ENCODE measurements at regions not wholly inside any gene's neighbourhood (a gene's known extent, or its start where the extent isn't known, plus 50 kb on each side); places are given as distances from the start of the nearest gene placed in this dataset.

DNA sequence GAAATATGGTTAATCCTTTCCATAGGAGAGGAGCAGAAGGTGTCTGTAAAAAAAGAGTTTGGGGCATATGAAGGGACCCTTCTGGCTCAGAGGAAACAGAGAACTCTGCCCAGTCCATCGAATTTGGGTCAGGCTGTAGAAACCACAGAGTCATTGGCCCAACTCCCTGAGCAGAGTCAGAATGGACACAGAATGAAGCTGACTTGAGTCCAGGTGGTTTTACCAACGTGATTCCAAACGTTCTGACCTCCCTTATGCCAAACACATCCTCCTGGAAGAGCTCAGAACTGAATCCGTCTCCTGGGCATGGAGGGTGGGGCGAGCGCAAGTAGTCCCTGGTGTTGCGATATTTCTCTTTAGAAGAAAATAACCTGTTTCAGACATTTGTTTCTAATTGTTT, 138.8 kb downstream of the DAD1 start:
- Histone ChIP-seq H3K4me3 (no peak overlapping the region), H3K9me3 (no peaks in the 10 kb centered on the region), H3K36me3 (no peaks in the 10 kb centered on the region), H3K27ac (no peak overlapping the region), H3K4me1 (no peaks in the 10 kb centered on the region), H3K27me3 (no peaks in the 10 kb centered on the region)
- intact Hi-C loops (cut with DNase I; ENCODE audit: low total_unique reads): no loop called here
- DNase-seq: no peak
- TF ChIP-seq POLR2AphosphoS5 (IDR thresholded peaks at IDR 0.05): no peak
- TF ChIP-seq, protein P1, sequence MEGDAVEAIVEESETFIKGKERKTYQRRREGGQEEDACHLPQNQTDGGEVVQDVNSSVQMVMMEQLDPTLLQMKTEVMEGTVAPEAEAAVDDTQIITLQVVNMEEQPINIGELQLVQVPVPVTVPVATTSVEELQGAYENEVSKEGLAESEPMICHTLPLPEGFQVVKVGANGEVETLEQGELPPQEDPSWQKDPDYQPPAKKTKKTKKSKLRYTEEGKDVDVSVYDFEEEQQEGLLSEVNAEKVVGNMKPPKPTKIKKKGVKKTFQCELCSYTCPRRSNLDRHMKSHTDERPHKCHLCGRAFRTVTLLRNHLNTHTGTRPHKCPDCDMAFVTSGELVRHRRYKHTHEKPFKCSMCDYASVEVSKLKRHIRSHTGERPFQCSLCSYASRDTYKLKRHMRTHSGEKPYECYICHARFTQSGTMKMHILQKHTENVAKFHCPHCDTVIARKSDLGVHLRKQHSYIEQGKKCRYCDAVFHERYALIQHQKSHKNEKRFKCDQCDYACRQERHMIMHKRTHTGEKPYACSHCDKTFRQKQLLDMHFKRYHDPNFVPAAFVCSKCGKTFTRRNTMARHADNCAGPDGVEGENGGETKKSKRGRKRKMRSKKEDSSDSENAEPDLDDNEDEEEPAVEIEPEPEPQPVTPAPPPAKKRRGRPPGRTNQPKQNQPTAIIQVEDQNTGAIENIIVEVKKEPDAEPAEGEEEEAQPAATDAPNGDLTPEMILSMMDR (IDR thresholded peaks at IDR 0.05): no peak
- TF ChIP-seq POLR2A (IDR thresholded peaks at IDR 0.05): no peak
- TF ChIP-seq EP300 (IDR thresholded peaks at IDR 0.05; ENCODE audit: low read depth): no peak
- in situ Hi-C loops (cut with MboI; ENCODE audit: low pct_ligation_motif_present in 1 of 4, low pct_unique_long_range_greater_than_20kb in 1 of 4, low sequenced_read_pairs in 3 of 4): loop anchor here in 2 of 4 donors (25.0 kb wide), 1 partner anchor 138 kb away; no protein-coding TSS in a partner anchor
- WGBS, 2 donors (ENCODE audit: low coverage in 1 of 2): 75 to 100% methylated on average over 3 to 7 of the region's 7 CpGs

DNA sequence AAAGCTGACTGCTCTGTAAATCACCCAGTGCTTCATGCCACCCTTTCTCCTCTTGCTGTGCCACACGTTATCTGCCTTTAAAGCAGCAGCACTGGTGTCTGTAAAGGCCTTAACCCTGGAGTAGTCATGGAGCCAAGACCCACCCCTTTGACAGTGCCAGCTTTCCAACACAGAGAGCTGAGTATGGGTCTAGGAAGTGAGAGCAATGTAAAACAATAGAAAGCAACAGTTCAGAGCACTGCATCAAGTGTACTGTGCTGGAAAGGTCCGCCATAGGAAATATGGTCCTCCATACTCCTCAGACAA, 139.5 kb downstream of the DAD1 start:
- Histone ChIP-seq H3K27ac (no peak overlapping the region), H3K27me3 (no peaks in the 10 kb centered on the region), H3K4me3 (no peak overlapping the region), H3K4me1 (no peaks in the 10 kb centered on the region), H3K36me3 (no peaks in the 10 kb centered on the region), H3K9me3 (no peaks in the 10 kb centered on the region)
- in situ Hi-C loops (cut with MboI; ENCODE audit: low pct_ligation_motif_present in 1 of 4, low pct_unique_long_range_greater_than_20kb in 1 of 4, low sequenced_read_pairs in 3 of 4): no loop called here
- 78 to 81% methylated on average over 1 to 2 of the region's 2 CpGs for WGBS, 2 donors (ENCODE audit: low coverage in 1 of 2)
- intact Hi-C loops (cut with DNase I; ENCODE audit: low total_unique reads): no loop called here
- no peak for DNase-seq
- no peak for TF ChIP-seq POLR2AphosphoS5 (IDR thresholded peaks at IDR 0.05)

DNA sequence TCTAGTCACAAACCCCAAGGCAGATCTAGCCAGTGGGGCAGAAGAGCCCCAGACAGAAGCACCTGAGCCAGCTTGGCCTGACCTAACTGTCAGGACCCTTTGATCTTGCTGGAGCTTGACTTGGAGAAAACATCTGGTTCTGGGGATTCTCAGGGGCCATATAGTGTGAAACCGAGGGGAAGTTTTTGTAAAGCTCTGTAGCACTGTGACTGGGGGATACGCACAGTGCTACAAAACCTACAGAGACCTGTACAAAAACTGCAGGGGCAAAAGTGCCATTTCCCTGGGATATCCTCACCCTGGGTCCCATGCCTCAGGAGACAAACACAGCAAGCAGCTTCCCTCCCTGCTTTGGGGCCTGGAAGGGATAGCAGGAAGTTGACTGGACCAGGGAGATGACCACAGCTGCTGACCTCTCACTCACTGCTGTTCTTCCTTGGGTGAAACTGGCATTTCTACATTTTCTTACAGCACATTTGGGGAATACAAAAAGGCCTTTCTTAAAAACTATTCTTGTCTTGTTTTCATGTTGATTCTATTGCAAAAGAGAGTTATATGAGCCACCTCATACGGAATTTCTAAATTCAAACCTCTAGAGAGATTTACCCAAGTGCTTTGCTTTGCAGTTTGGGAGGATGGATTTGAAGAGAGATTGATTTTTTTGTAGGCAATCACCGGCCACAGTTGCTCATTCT, 140.0 kb downstream of the DAD1 start:
- WGBS, 2 donors (ENCODE audit: low coverage in 1 of 2): 42 to 82% methylated on average over 2 to 4 of the region's 4 CpGs
- H3K27ac ChIP-seq: no peak overlapping the region

DNA sequence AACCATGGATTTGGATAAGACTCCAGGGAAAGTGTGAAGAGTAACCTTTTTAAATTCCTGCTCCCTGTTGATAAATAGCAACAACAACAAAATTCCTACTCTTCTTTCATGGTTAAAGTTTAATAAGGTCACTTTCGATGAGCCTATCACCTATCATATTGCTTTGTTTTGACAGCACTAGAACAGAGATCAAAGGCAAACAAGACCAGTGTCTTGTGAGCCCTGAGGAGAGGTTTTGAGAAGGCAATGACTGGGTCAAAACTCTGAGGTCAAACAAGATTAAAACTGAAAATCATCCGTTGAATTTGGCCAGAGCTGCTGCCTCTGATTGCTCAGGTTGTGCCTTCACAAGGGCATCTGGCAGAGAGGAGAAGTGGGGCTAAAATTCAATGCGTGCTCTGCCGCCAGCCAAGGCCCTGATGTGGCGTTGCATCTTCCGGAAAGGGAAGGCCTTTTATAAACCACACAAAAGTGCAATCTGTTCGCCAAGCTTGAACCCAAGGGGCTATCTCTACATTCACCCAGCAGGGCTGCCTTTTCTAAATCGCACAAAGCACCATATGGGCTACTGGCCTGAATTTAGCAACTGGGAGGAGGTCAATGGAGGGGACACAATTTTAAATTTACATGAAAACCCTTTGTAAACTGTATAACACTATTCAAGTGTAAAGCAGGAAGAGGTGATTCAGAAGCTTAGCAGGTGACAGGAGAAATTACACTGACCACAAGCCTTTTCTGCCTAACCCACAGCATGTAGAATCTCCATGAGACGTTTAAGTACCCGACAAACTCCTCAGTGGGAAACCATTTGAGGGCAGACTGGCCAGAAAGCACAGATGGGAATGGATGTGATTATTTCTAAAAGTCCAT, 140.8 kb downstream of the DAD1 start:
- intact Hi-C loops (cut with DNase I; ENCODE audit: low total_unique reads) (no loop called here), in situ Hi-C loops (cut with MboI; ENCODE audit: low pct_ligation_motif_present in 1 of 4, low pct_unique_long_range_greater_than_20kb in 1 of 4, low sequenced_read_pairs in 3 of 4) (no loop called here)
- Histone ChIP-seq H3K27ac (no peak overlapping the region), H3K9me3 (no peaks in the 10 kb centered on the region), H3K4me3 (no peak overlapping the region), H3K4me1 (no peaks in the 10 kb centered on the region), H3K36me3 (no peaks in the 10 kb centered on the region), H3K27me3 (no peaks in the 10 kb centered on the region)
- WGBS, 2 donors (ENCODE audit: low coverage in 1 of 2): 69 to 71% methylated on average over 4 to 10 of the region's 10 CpGs
- DNase-seq: no peak
- TF ChIP-seq EP300 (IDR thresholded peaks at IDR 0.05; ENCODE audit: low read depth): no peak
- TF ChIP-seq, protein P1 (IDR thresholded peaks at IDR 0.05): no peak
- TF ChIP-seq POLR2AphosphoS5 (IDR thresholded peaks at IDR 0.05): no peak
- TF ChIP-seq POLR2A (IDR thresholded peaks at IDR 0.05): no peak

More for the DNA sequence above, 140.0 kb downstream of the DAD1 start:
- in situ Hi-C loops (cut with MboI; ENCODE audit: low pct_ligation_motif_present in 1 of 4, low pct_unique_long_range_greater_than_20kb in 1 of 4, low sequenced_read_pairs in 3 of 4): no loop called here
- Histone ChIP-seq H3K9me3 (no peaks in the 10 kb centered on the region), H3K4me3 (no peak overlapping the region), H3K27me3 (no peaks in the 10 kb centered on the region), H3K4me1 (no peaks in the 10 kb centered on the region), H3K36me3 (no peaks in the 10 kb centered on the region)
- intact Hi-C loops (cut with DNase I; ENCODE audit: low total_unique reads): no loop called here
- TF ChIP-seq, protein P1 (IDR thresholded peaks at IDR 0.05): no peak
- no peak for TF ChIP-seq POLR2A (IDR thresholded peaks at IDR 0.05)
- no peak for TF ChIP-seq EP300 (IDR thresholded peaks at IDR 0.05; ENCODE audit: low read depth)
- no peak for TF ChIP-seq POLR2AphosphoS5 (IDR thresholded peaks at IDR 0.05)
- DNase-seq: no peak
